Smooth muscle cell of the brain vasculature (primary cell): ENCODE measurements at regions not wholly inside any gene's neighbourhood (a gene's known extent, or its start where the extent isn't known, plus 50 kb on each side); places are given as distances from the start of the nearest gene placed in this dataset.

ENCODE experiments used
- DNase-seq: peaks from one replicate; pipeline ENCODE4 v3.0.0-alpha.2; 2012; ENCODE audit warnings: low read depth, low spot score

- no peak for DNase-seq
Measured at GRCh38 chr3:99199021-99199420, 297.5 kb upstream of the DCBLD2 start.

- no peak for DNase-seq
Measured at GRCh38 chr3:99191186-99191585, 289.7 kb upstream of the DCBLD2 start.

- no peak for DNase-seq
Measured at GRCh38 chr3:99188936-99189335, 287.4 kb upstream of the DCBLD2 start.

GRCh38 chr3:99186016-99186415 lies 284.5 kb upstream of the DCBLD2 start:
- DNase-seq, result no peak

- no peak for DNase-seq
Measured at GRCh38 chr3:99176169-99176964, 274.9 kb upstream of the DCBLD2 start.

- DNase-seq, result no peak
Measured at GRCh38 chr3:99175276-99175812, 273.8 kb upstream of the DCBLD2 start.

GRCh38 chr3:99172736-99173657 lies 271.5 kb upstream of the DCBLD2 start:
- DNase-seq, result peak; percentile 45

GRCh38 chr3:99171800-99172199 lies 270.3 kb upstream of the DCBLD2 start:
- DNase-seq, result no peak

GRCh38 chr3:99170867-99171517 lies 269.5 kb upstream of the DCBLD2 start:
- no peak for DNase-seq

- DNase-seq, result no peak
Measured at GRCh38 chr3:99167071-99167470, 265.6 kb upstream of the DCBLD2 start.

GRCh38 chr3:99163314-99163713 lies 261.8 kb upstream of the DCBLD2 start:
- DNase-seq, result no peak

- no peak for DNase-seq
Measured at GRCh38 chr3:99159220-99159762, 257.8 kb upstream of the DCBLD2 start.

- no peak for DNase-seq
Measured at GRCh38 chr3:99145031-99145430, 243.5 kb upstream of the DCBLD2 start.

GRCh38 chr3:99143493-99143892 lies 242.0 kb upstream of the DCBLD2 start:
- DNase-seq, result no peak

- DNase-seq, result no peak
Measured at GRCh38 chr3:99134986-99135385, 233.5 kb upstream of the DCBLD2 start.

GRCh38 chr3:99131876-99132275 lies 230.4 kb upstream of the DCBLD2 start:
- no peak for DNase-seq

GRCh38 chr3:99128725-99129505 lies 227.4 kb upstream of the DCBLD2 start:
- peak; percentile 24 for DNase-seq

- no peak for DNase-seq
Measured at GRCh38 chr3:99128235-99128634, 226.7 kb upstream of the DCBLD2 start.

GRCh38 chr3:99126316-99126715 lies 224.8 kb upstream of the DCBLD2 start:
- DNase-seq, result no peak

- no peak for DNase-seq
Measured at GRCh38 chr3:99119385-99119784, 217.9 kb upstream of the DCBLD2 start.

GRCh38 chr3:99118381-99118780 lies 216.9 kb upstream of the DCBLD2 start:
- DNase-seq, result no peak
